Activated CD4-positive, alpha-beta memory T cell treated with anti-CD3 and anti-CD28 coated beads, Interleukin-2, amount 10 ng/mL, durations not matched to agents 7 days and 5 days (primary cell): ENCODE measurements at regions not wholly inside any gene's neighbourhood (a gene's known extent, or its start where the extent isn't known, plus 50 kb on each side); places are given as distances from the start of the nearest gene placed in this dataset.
"Not testable (repeated sequence)": the region's sequence is repeated elsewhere in the genome, so short reads cannot be mapped to it uniquely, and the experiment has no call there.

Experiments
- CTCF ChIA-PET: fragments of 350-600 bp; sonication (Branson Sonifier 250); formaldehyde crosslinking; loops from one replicate; lab custom pipeline; 2021; ENCODE audit warnings: antibody characterized with exemption, inconsistent platforms; lab: Charles Lee
- POLR2A ChIA-PET: fragments of 350-600 bp; sonication (Branson Sonifier 250); formaldehyde crosslinking; loops from one replicate; lab custom pipeline; 2021; ENCODE audit warnings: antibody characterized with exemption; lab: Charles Lee
- DNase-seq: peaks from one replicate; pipeline ENCODE4 v3.0.0-alpha.2; 2020
- H3K27ac Mint-ChIP-seq: one replicate; pipeline ENCODE4 v1.8.0; 2021; ENCODE audit warnings: mild to moderate bottlenecking, mixed read lengths
- H3K27me3 Mint-ChIP-seq: one replicate; pipeline ENCODE4 v1.8.0; 2021; ENCODE audit warnings: mixed read lengths
- H3K36me3 Mint-ChIP-seq: one replicate; pipeline ENCODE4 v1.8.0; 2021; ENCODE audit warnings: low read depth, mixed read lengths
- H3K4me1 Mint-ChIP-seq: one replicate; pipeline ENCODE4 v1.8.0; 2021; ENCODE audit warnings: mixed read lengths
- H3K4me3 Mint-ChIP-seq: one replicate; pipeline ENCODE4 v1.8.0; 2021; ENCODE audit warnings: mild to moderate bottlenecking, mixed read lengths
- H3K9me3 Mint-ChIP-seq: one replicate; pipeline ENCODE4 v1.8.0; 2021; ENCODE audit warnings: mixed read lengths

DNA sequence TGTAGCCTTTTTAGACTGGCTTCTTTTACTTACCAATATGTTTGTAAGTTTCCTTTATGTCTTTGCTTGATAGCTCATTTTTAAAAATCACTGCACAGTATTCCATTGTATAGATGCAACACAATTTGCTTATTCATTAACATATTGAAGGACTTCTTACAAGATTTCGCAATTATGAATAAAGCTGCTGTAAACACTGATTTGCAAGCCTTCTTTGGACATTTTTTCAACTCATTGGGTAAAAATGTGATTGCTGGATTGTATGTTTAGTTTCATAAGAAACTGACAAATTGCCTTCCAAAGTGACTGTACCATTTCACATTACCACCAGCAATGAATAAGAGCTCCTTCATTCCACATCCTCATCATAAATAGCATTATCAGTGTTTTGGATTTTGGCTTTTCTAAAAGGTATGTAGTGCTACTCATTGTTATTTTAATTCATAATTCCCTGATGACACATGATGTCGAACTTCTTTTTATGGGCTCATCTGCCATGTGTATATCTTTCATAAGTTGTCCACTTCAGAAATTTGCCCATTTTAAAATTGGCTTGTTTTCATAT lies 80.7 kb downstream of the TFAP2B start:
- H3K4me3 Mint-ChIP-seq, result no peak overlapping the region
- peaks cover 3% of the 10 kb centered on the region for H3K9me3 Mint-ChIP-seq
- no peak for DNase-seq
- no peak overlapping the region for H3K27ac Mint-ChIP-seq
- H3K27me3 Mint-ChIP-seq, result no peaks in the 10 kb centered on the region
- H3K4me1 Mint-ChIP-seq, result no peaks in the 10 kb centered on the region
- POLR2A ChIA-PET, result no interaction called here
- CTCF ChIA-PET, result no interaction called here
- no peaks in the 10 kb centered on the region for H3K36me3 Mint-ChIP-seq

DNA sequence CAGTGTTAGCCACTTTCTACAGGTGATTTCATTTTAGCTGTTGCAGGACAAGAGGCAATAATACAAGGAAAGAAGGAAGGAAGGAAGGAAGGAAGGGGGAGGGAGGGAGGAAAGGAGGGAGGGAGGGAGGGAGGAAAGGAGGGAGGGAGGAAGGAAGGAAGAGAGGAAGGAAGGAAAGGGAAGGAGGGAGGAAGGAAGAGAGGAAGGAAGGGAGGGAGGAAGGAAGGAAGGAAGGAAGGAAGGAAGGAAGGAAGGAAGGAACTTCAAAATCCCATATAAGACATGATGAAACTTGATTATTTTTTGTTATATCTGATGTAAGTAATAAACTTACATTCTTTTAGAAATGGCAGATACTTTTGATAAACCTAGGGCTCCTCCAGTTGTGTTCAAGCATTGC lies 83.6 kb downstream of the TFAP2B start:
- ChIA-PET POLR2A (no interaction called here), CTCF (no interaction called here)
- Mint-ChIP-seq H3K4me3 (no peak overlapping the region), H3K9me3 (peaks cover 5% of the 10 kb centered on the region), H3K4me1 (no peaks in the 10 kb centered on the region), H3K27me3 (no peaks in the 10 kb centered on the region), H3K27ac (no peak overlapping the region), H3K36me3 (no peaks in the 10 kb centered on the region)
- no peak for DNase-seq

DNA sequence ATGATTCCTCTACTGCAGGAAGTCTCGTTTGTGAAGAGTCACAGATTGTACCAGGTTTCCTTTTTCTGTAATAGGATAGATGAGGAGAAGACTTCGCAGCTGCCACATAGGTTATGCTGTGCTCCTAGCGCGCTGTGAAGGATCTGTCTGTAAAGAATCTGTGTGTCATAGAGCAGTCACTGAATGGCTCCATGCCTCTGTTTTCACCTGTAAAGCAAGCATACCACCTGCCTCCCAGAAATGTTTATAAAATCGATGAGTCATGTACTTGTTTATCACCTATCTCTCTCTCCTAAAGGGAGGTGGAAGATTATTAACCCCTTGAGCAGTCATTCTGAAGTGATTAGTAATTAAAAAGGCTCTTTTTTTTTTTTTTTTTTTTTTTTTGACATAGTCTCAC lies 86.6 kb downstream of the TFAP2B start:
- Mint-ChIP-seq H3K4me1 (no peaks in the 10 kb centered on the region), H3K4me3 (no peak overlapping the region), H3K27ac (no peak overlapping the region), H3K27me3 (no peaks in the 10 kb centered on the region), H3K9me3 (peaks cover 5% of the 10 kb centered on the region), H3K36me3 (no peaks in the 10 kb centered on the region)
- ChIA-PET POLR2A (no interaction called here), CTCF (no interaction called here)
- no peak for DNase-seq

DNA sequence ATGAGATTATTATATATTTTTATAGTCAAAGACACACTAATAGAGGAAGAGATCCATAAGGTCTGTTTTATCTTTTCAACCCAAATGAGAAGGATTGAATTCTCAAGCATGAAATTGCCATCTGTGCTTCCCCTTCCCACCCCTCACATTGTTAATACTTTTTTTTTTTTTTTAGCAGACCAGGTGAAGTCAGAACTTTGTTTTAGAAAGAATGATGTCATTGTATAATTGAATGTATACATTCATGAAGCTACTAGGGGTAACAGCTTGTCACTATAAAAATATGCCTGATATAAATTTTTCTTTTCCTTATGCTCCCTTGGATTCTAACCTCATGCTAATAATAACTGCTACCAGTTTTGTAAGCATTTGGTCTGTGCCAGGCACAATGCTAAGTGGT lies 88.9 kb downstream of the TFAP2B start:
- no peak overlapping the region for H3K4me3 Mint-ChIP-seq
- DNase-seq, result no peak
- no peaks in the 10 kb centered on the region for H3K36me3 Mint-ChIP-seq
- no peaks in the 10 kb centered on the region for H3K27me3 Mint-ChIP-seq
- CTCF ChIA-PET, result no interaction called here
- H3K9me3 Mint-ChIP-seq, result peaks cover 5% of the 10 kb centered on the region
- no peak overlapping the region for H3K27ac Mint-ChIP-seq
- no peaks in the 10 kb centered on the region for H3K4me1 Mint-ChIP-seq
- POLR2A ChIA-PET, result no interaction called here

DNA sequence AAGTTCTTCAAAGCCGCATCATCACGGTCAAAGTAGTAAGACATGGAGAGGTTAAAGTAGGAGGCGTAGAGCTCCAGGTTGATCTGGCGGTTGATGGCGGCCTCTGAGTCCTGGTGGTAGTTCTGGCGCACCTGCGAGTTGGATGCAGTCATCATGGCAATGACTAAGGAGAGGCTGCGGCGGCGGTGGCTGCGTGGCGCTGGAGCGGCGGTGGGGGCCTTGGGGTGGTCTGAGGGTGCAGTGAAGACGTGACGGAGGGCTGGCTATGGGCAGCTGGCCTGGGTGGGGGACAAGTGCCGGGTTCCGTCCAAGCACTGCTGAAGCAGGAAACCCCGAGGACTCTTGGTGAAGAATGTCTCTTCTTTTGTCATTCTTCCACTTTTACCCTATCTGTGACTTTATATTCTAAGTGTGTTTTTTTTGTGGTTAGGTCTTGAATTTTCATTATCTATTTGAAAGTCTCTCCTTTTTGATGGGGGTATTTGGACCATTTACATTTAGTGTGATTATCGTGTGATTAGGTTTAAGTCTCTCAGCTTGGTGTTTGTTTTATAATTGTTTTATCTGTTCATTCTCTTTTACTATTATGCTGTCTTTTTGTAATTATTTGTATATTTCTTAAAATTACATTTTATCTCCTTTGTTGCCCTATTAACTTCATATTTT lies 94.6 kb downstream of the TFAP2B start:
- H3K27ac Mint-ChIP-seq, result no peak overlapping the region
- no peak overlapping the region for H3K4me3 Mint-ChIP-seq
- no peak for DNase-seq
- ChIA-PET CTCF (no interaction called here), POLR2A (no interaction called here)
- H3K4me1 Mint-ChIP-seq, result no peaks in the 10 kb centered on the region
- H3K36me3 Mint-ChIP-seq, result no peaks in the 10 kb centered on the region
- no peaks in the 10 kb centered on the region for H3K9me3 Mint-ChIP-seq
- H3K27me3 Mint-ChIP-seq, result no peaks in the 10 kb centered on the region

DNA sequence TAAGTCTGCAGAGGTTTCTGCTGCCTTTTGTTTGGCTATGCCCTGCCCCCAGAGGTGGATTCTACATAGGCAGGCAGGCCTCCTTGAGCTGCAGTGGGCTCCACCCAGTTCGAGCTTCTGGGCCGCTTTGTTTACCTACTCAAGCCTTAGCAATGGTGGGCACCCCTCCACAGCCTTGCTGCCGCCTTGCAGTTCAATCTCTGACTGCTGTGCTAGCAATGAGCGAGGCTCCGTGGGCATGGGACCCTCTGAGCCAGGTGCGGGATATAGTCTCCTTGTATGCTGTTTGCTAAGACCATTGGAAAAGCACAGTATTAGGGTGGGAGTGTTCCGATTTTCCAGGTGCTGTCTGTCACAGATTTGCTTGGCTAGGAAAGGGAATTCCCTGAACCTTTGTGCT lies 102.7 kb downstream of the TFAP2B start:
- H3K4me1 Mint-ChIP-seq, H3K27ac Mint-ChIP-seq, H3K36me3 Mint-ChIP-seq, POLR2A ChIA-PET, H3K4me3 Mint-ChIP-seq, H3K27me3 Mint-ChIP-seq, DNase-seq, CTCF ChIA-PET: not testable (repeated sequence)
- H3K9me3 Mint-ChIP-seq, result peaks cover 19% of the 10 kb centered on the region

DNA sequence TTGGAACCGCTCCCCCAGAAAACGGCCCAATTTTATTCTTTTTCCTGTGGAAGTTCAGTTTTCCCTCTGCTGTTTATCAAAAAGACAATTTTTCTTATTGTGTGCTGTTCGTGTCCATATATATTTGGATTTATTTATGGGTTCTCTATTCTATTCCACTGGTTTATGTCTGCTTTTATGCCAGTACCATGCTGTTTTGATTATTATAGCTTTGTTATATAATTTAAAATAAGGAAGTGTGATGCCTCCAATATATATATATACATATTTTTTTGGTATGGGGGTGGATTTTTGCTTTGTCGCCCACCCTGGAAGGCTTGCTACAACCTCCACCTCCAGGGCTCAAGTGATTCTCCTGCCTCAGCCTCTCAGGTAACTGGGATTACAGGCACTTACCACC lies 103.3 kb downstream of the TFAP2B start:
- Mint-ChIP-seq H3K9me3 (peaks cover 19% of the 10 kb centered on the region), H3K4me3 (no peak overlapping the region), H3K36me3 (no peaks in the 10 kb centered on the region), H3K27me3 (no peaks in the 10 kb centered on the region), H3K4me1 (no peaks in the 10 kb centered on the region), H3K27ac (no peak overlapping the region)
- POLR2A ChIA-PET, result no interaction called here
- no peak for DNase-seq
- CTCF ChIA-PET, result no interaction called here

DNA sequence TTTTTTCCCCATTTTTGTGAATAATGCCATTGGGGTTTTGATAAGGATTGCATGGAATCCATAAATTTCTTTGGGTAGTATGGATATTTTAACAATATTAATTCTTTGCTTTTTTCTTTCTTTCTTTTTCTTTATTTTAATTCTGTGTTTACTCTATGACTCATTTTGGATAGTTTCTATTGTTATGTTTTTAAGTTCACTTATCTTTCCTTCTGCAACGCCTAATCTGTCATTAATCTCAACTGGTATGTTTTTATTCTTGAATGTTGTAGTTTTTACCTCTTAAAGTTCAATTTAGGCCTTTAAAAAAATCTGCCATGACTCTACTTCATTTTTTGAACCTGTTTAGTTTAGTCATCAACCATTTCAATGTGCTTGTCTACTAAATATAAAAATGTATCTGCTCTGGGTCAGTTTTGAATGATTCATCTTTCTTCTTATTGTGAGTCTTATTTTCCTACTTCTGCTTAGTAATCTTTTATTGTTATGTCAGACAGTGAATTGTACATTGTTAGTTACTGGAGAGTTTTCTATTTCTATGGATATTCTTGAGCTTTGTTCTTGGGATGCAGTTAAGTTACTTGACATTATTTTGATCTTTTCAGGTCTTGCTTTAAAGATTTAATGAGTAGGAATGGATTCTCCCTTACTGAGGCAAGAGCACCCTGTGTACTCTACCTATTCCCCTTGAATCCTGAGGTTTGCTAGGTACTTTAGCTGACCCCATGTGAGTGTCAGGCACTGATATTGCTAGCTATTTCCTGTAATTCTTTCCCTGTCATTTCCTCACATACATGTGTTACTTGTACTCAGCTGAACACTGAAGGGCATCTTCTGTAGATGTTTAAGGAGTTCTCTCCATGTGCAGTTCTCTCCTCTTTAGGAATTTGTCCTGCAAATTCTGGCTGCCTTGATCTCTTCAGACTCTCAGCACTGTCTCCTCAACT lies 104.2 kb downstream of the TFAP2B start:
- H3K9me3 Mint-ChIP-seq, result peaks cover 22% of the 10 kb centered on the region
- H3K27ac Mint-ChIP-seq, result no peak overlapping the region
- H3K4me3 Mint-ChIP-seq, result no peak overlapping the region
- DNase-seq, result no peak
- H3K27me3 Mint-ChIP-seq, result no peaks in the 10 kb centered on the region
- H3K4me1 Mint-ChIP-seq, result no peaks in the 10 kb centered on the region
- POLR2A ChIA-PET, result no interaction called here
- CTCF ChIA-PET, result no interaction called here
- no peaks in the 10 kb centered on the region for H3K36me3 Mint-ChIP-seq

DNA sequence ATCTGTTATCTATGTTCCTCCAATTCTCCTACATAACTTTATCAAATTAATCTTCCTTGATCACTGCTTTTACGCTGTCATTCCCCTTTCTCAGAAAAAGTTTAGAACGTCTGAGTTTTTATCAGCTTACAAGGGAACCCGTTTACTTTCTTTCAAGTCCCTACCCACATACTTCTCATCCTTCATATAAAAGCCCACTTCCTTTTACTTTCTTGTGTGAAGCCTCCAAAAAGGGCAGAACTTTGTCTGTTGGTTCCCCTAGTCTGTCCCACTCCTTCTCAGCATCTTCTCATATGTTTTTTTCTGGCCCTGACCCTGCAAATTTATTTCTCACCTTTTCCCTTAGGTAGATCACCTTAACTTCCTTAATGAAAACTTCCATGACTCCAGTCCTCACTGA lies 106.1 kb downstream of the TFAP2B start:
- no peak for DNase-seq
- ChIA-PET CTCF (no interaction called here), POLR2A (no interaction called here)
- Mint-ChIP-seq H3K9me3 (peaks cover 16% of the 10 kb centered on the region), H3K27ac (no peak overlapping the region), H3K27me3 (no peaks in the 10 kb centered on the region), H3K4me3 (no peak overlapping the region), H3K4me1 (no peaks in the 10 kb centered on the region), H3K36me3 (no peaks in the 10 kb centered on the region)

DNA sequence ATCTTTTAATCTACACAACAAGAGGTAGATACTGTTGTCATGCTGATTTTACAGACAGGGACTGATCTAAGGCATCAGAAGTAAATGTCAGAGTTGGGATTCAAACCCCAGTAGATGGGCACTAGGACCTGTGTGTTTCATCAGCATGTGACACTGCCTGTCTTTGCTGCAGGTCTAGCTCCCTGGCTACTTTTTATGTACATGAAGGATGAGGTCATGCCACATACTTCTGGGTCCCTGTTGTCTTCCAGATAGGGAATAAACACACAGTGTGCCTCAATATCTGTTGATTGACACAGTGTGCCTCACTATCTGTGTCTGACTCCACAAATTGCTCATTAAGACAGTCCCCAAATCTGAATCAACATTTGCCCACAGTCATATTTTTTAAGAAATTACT lies 106.9 kb downstream of the TFAP2B start:
- Mint-ChIP-seq H3K27me3 (no peaks in the 10 kb centered on the region), H3K27ac (no peak overlapping the region), H3K9me3 (peaks cover 14% of the 10 kb centered on the region), H3K4me3 (no peak overlapping the region), H3K36me3 (no peaks in the 10 kb centered on the region), H3K4me1 (no peaks in the 10 kb centered on the region)
- CTCF ChIA-PET, result no interaction called here
- no peak for DNase-seq
- POLR2A ChIA-PET, result no interaction called here

DNA sequence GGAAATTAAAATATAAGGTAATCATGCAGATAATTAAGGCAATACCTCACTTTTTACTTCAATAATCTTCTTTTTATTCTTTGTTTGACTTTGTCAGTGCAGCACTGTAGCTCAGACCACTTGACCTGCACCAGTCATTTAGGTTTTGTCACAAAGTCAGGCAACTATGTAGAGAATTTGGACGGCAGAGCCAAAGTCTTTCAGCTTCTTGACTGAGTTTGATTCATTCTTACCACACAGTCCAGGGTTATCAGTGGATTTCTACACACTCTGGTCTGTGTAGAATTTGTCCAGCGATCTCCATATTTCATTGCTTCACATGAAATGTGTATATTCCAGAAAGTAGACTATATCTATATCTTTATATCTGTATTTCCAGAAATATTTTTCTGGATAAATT lies 107.3 kb downstream of the TFAP2B start:
- peaks cover 10% of the 10 kb centered on the region for H3K9me3 Mint-ChIP-seq
- no peak overlapping the region for H3K4me3 Mint-ChIP-seq
- no peaks in the 10 kb centered on the region for H3K36me3 Mint-ChIP-seq
- H3K4me1 Mint-ChIP-seq, result no peaks in the 10 kb centered on the region
- DNase-seq, result no peak
- H3K27ac Mint-ChIP-seq, result no peak overlapping the region
- ChIA-PET CTCF (no interaction called here), POLR2A (no interaction called here)
- no peaks in the 10 kb centered on the region for H3K27me3 Mint-ChIP-seq

DNA sequence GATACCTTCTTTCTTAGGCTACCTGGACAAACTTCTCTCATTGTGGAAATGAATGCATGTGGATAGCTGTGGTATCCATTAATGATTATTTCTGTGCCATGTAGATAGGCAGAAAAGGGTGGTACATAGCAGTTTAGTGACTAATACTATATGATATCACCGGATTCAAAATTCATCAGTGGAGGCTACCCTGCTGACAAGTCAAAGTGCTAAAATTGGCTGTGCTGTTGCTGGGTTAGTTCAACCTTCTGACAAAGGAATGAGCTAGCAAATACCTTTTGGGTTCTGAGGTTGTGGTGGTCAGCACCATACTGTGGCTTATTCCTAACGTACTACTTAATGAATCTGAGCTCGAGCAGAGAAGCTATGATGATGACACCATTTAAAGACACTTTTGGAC lies 109.1 kb downstream of the TFAP2B start:
- H3K4me1 Mint-ChIP-seq, result no peaks in the 10 kb centered on the region
- CTCF ChIA-PET, result no interaction called here
- POLR2A ChIA-PET, result no interaction called here
- H3K27me3 Mint-ChIP-seq, result no peaks in the 10 kb centered on the region
- H3K36me3 Mint-ChIP-seq, result no peaks in the 10 kb centered on the region
- DNase-seq, result no peak
- no peak overlapping the region for H3K4me3 Mint-ChIP-seq
- peaks cover 5% of the 10 kb centered on the region for H3K9me3 Mint-ChIP-seq
- H3K27ac Mint-ChIP-seq, result no peak overlapping the region

DNA sequence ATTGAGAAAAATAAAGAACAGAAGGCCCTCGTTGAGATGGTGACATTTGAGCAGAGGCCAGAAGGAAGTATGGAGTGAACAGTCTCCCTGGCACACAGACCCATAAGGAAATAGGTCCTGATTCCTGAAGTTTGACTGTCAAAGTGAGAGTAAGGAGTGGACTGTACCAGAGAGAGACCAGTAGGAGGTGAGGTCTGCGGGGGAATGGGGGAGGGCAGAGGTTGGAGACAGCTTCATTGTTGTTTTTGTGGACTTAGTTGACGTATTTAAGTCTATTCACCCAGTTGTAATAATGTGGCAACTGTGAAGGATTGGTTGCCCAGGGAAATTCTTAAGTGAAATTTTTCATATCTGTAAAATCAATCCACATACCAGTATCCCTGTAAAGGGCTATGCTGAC lies 110.7 kb downstream of the TFAP2B start:
- DNase-seq, result no peak
- Mint-ChIP-seq H3K9me3 (peaks cover 3% of the 10 kb centered on the region), H3K4me3 (no peak overlapping the region), H3K27me3 (no peaks in the 10 kb centered on the region), H3K36me3 (no peaks in the 10 kb centered on the region), H3K4me1 (no peaks in the 10 kb centered on the region), H3K27ac (no peak overlapping the region)
- ChIA-PET CTCF (no interaction called here), POLR2A (no interaction called here)
